ENCODE measurements at regions not wholly inside any gene's neighbourhood (a gene's known extent, or its start where the extent isn't known, plus 50 kb on each side); places are given as distances from the start of the nearest gene placed in this dataset.

DNA sequence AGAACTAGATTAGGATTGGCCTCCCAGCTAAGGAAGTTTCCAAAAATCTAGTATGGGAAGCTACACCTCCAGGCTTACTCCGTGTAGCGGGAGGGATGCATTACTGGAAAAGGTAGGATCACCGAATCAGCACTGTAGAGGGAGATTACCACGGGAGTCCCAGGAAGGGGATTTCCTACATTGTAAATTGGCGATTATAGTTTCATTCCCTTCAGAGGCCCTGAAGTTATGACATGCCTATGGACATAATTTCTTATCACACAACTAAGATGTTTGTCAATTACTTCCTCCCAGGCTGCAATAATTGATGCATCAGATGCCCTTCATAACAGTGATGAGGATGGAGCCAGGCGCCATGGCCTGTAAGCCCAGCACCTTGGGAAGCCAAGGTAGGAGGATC is 71.2 kb upstream of the NR4A3 start:
- DNase-seq (ENCODE audit: low read depth): no peak

DNA sequence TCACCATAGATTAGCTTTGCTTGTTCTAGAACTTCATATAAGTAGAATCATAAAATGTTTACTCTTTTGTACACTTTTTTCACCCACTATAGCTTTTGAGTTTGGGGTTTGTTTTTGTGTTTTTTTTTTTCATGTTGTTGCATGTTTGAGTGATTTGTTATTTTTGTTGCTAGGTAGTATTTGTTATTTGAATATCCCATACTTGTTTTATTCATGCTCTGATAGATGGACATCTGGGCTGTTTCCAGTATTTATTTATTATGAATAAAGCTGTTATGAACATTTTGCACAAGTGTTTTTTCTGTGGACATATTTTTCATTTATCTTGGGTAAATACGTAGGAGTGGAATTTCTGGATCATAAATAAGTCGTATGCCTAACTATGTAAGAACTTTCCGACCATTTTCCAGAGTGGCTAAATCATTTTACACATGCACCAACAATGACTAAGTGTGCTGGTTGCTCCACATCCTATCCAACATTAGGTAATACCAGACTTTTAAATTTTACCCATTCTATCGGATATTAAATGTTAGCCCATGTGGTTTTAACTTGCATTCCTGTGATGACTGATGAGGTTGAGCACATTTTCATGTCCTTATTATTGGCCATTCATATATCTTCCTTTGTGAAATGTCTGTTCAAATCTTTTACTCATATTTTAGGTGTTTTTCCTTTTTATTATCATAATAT is 69.1 kb upstream of the NR4A3 start:
- peak; percentile 22 for DNase-seq (ENCODE audit: low read depth)

DNA sequence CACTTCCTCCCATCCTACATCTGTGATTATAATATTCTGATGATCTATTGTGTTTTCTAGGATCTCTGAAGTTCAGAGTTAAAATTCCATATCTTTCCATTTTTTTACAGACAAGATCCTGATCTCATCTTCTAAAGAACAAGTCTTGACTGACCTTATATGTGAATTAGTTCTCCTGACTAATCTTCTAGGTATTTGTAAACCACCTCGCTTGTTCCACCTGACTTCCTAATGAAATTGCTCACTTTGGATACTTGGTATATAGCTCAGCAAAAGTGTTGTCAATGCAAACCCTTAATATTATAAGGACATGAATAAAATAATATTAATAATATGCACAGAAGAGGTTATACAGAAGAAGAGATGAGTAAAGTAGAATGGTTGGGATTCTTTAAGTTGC is 68.2 kb upstream of the NR4A3 start:
- no peak for DNase-seq (ENCODE audit: low read depth)

DNA sequence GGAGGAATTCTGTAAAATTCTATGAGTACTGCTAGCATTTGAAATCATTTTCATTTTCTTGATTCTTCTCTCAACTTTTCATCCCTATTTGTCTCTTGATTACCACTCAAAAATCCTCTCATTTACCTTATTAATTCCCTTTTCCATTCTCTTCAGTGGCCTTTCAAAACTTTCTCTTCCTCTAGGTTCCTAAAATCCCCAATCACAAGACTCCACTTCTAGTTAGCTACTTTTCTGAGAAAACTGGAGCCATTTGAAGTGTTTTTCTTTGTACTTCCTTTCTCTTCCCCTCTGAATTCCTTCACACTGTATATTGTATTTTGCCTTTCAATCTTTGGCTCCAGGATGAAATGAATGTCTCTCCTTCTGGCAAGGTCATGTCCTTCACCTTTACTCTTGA is 61.3 kb upstream of the NR4A3 start:
- DNase-seq (ENCODE audit: low read depth): no peak

DNA sequence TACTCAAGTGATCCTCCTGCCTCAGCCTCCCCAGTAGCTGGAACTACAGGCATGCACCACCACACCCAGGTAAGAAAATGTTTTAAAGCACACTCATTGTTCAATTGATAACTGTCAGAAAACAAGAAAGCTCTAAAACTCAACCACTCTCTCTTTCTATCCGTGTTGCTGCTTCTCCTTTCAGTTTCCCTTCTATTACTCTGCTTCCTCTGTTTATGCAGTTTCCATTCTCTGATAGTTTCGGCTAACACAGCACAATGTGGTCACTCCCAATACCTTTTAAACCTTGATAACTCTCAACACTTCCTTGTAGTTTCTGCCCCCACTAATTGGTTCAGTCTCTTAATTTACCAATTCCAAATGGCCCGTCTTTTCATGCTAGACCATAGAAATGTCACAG is 59.2 kb upstream of the NR4A3 start:
- DNase-seq (ENCODE audit: low read depth): no peak

All from Daoy (cell line).